ENCODE measurements at regions not wholly inside any gene's neighbourhood (a gene's known extent, or its start where the extent isn't known, plus 50 kb on each side); places are given as distances from the start of the nearest gene placed in this dataset.
A peak's percentile ranks its signal among the peaks of the same experiment; 100 is the strongest.

DNA sequence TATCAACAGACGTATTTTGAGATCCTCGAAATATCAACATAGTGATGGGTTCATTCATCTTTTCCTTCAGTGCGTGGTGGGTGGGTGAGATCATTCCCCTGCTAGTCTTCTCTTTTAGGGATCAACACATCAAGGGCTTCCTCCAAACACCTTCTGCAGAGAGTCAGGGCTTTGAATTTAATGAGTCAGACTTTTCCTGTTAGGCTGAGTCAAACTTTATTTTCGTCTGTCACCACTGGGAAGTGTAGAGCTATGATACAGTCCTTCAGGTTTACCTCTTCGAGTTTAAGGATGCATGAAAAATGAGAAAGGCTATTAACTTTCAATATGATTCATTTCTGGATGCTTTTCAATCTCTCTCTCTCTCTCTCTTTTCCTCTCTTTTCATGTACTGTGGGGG is 189.1 kb downstream of the BMP2 start:
- peak; percentile 8 for DNase-seq

GRCh38 chr20:6959900-6960312 is 192.4 kb downstream of the BMP2 start:
- no peak for DNase-seq

- peak; percentile 2 for DNase-seq
Observed at GRCh38 chr20:6966721-6967120, 199.2 kb downstream of the BMP2 start.

DNA sequence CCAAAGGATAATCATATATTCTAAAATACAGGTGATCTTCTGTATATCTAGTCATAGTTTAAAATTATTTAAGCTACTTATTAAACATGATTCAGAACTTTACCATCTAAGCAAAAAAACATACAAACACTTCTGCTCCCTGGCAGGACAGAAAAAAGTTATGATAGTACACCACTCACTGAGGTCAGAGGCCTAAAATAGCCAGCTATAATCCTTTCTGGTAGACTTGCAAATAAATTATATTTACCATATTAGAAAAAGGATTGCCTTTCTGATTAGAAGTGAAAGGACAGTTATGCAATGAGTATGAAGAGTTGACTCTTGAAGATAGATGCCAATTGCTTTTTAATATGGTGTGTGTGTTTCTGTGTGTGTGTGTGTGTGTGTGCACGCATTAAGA is 207.4 kb downstream of the BMP2 start:
- no peak for DNase-seq

DNA sequence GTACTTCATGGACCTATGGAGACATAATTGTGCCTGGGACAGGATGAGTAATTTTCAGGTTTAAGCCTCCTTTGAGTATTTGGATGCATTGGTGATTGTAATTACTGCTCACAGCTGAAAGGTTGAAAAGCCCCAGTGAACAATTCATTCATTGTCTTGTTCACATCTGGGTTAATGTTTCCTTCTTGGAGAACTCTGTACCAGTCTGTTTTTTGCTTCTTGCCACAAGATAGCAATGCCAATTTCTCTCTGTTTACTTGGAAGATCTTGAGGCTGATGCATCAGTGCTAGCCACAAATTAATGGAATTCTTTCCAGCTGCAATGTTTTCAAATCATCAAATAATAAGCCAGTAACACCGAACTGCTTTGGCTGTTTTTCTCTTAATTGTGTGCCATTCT is 207.8 kb downstream of the BMP2 start:
- no peak for DNase-seq

GRCh38 chr20:6976106-6976900 is 208.8 kb downstream of the BMP2 start:
- DNase-seq: no peak

DNA sequence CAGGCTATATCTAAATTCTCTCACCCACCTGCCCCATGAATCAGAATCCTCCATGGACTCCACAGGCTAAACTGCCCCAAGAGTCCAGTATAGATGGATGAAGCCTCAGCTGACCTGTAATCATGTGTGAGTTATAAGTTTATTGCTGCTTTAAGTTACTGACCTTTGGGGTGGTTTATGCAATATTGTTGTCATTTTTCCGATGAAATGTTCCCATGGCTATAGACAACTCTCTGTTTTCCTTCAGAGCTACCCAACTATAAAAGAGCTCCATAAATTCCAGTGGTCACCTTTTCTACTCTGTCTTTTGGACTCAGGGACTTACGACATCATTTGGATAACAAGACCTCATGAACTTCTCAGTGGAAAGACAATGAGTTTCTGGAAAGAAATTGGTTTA is 212.1 kb downstream of the BMP2 start:
- no peak for DNase-seq

DNA sequence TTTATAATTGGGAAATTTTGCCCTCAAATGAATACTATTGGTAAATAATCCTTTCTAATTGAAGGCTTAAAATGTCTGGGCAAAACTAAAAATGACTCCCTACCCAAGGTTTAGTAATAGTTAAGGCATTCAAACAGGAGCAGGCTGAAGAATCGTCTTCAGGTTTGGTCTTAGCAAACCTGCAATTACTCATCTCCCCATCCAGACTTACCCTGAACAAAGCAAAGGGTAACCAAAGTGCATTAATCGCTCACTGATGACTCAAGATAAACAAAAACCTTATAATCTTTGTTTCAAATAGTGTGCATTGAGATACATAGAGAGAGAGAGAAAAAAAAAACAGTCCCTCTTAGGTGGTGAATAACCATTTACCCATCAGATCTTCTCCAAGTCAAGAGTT is 225.5 kb downstream of the BMP2 start:
- peak; percentile 25 for DNase-seq

GRCh38 chr20:6993511-6993910 is 226.0 kb downstream of the BMP2 start:
- DNase-seq: no peak

DNA sequence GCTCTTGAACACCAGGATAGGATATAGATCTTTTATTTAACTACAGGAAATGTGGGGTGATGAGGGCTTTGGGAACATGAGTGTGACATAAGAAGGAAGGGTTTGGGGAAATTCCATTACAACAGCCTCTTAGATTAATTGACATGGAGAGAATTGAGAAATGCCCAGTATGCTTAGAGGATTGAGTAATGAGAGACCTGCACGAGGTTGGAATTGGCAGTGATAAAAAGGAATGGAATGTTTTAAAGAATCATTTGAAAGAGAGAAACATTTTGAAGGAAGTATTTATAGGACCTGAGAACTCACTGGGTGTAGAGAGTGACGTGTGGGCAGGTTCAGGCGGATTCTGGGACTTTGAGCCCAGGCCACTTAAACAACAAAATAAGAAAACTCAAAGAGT is 227.0 kb downstream of the BMP2 start:
- DNase-seq: peak; percentile 63

- no peak for DNase-seq
Observed at GRCh38 chr20:6998909-6999308, 231.4 kb downstream of the BMP2 start.

- DNase-seq: no peak
Observed at GRCh38 chr20:6999381-6999780, 231.9 kb downstream of the BMP2 start.

- DNase-seq: peak; percentile 6
Observed at GRCh38 chr20:7003598-7003997, 236.1 kb downstream of the BMP2 start.

GRCh38 chr20:7004801-7005200 is 237.3 kb downstream of the BMP2 start:
- no peak for DNase-seq

DNA sequence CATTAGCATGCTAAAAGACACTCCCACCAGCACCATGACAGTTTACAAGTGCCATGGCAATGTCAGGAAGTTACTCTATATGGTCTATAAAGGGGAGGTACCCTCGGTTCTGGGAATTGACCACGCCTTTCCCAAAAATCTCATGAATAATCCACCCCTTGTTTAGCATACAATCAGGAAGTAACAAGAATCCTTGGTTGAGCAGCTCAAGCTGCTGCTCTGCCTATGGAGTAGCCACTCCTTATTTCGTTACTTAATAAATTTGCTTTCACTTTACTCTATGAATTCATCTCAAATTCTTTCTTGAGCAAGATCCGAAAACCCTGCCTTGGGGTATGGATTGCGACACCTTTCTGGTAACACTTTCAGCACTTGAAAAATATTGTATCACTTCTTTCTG is 243.0 kb downstream of the BMP2 start:
- DNase-seq: no peak

GRCh38 chr20:7015257-7015656 is 247.8 kb downstream of the BMP2 start:
- DNase-seq: no peak

GRCh38 chr20:7022597-7022996 is 255.1 kb downstream of the BMP2 start:
- no peak for DNase-seq

- DNase-seq: no peak
Observed at GRCh38 chr20:7025635-7026034, 258.1 kb downstream of the BMP2 start.

GRCh38 chr20:7029019-7029418 is 261.5 kb downstream of the BMP2 start:
- DNase-seq: no peak

- peak; percentile 3 for DNase-seq
Observed at GRCh38 chr20:7031222-7031621, 263.7 kb downstream of the BMP2 start.

GRCh38 chr20:7038029-7038428 is 270.5 kb downstream of the BMP2 start:
- DNase-seq: peak; percentile 44

DNA sequence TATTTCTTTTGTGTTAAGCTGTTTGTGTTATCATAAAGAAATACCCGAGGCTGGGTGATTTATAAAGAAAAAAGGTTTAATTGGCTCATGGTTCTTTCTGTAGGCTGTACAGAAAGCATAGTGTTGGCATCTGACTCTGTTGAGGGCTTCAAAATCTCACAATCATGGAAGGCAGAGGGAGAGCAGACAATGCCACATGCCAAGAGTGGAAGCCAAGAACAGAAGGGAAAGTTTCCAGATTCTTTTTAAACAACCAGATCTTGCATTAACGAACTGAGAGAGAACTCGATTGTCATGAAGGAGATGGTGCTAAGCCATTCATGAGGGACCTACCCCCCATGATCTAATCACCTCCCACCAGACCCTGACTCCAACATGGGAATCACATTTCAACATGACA is 290.1 kb downstream of the BMP2 start:
- DNase-seq: no peak

GRCh38 chr20:7078804-7079203 is 311.3 kb downstream of the BMP2 start:
- DNase-seq: no peak

GRCh38 chr20:7080472-7080871 is 313.0 kb downstream of the BMP2 start:
- DNase-seq: no peak

DNA sequence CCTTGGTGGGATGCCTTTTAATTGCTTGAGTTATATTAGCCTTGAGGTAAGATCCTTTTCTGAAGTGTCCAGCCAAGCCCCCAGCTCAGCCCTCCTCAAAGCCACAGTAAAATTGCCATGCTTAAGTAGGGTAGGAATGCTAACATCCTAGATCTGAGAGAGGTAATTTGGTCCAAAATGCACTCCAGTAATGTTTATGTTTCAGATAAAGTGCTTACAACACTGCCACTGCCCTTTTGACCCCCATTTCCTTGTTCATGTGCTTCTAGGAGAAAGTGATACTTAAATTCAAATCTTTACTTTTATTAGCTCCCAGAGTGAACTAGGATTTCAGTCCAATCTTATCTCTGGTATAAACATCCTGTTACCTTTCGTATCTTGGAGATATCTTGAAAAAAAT is 318.0 kb downstream of the BMP2 start:
- DNase-seq: no peak

All from fibroblast of upper back skin (primary cell).